NT2/D1 (cell line): ENCODE measurements at regions not wholly inside any gene's neighbourhood (a gene's known extent, or its start where the extent isn't known, plus 50 kb on each side); places are given as distances from the start of the nearest gene placed in this dataset.

ENCODE experiments used
- SUZ12 ChIP-seq: IDR thresholded peaks from 2 replicates; pipeline ENCODE4 v1.6.1; 2011; ENCODE audit not compliant: insufficient read length, insufficient read depth; ENCODE audit errors: extremely low read depth
- ZNF274 ChIP-seq: IDR thresholded peaks from 2 replicates; pipeline ENCODE4 v1.6.1; 2011; ENCODE audit warnings: mild to moderate bottlenecking, low read depth, low read length

DNA sequence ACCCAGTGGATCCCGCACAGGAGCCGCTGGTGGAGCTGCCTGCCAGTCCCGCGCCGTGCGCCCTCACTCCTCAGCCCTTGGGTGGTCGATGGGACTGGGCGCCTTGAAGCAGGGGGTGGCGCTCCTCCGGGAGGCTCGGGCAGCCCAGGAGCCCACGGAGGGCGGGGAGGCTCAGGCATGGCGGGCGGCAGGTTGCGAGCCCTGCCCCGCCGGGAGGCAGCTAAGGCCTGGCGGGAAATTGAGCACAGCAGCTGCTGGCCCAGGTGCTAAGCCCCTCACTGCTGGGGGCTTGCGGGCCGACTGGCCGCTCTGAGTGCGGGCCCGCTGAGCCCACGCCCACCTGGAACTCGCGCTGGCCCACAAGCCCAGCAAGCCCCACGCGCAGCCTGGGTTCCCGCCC, 127.1 kb upstream of the TMEM164 start:
- TF ChIP-seq ZNF274 (no peak), SUZ12 (no peak)
